NT2/D1 (cell line): ENCODE measurements at regions not wholly inside any gene's neighbourhood (a gene's known extent, or its start where the extent isn't known, plus 50 kb on each side); places are given as distances from the start of the nearest gene placed in this dataset.

Experiments used
- SUZ12 ChIP-seq: IDR thresholded peaks from 2 replicates; pipeline ENCODE4 v1.6.1; 2011; ENCODE audit not compliant: insufficient read length, insufficient read depth; ENCODE audit errors: extremely low read depth
- YY1 ChIP-seq: IDR thresholded peaks from 2 replicates; pipeline ENCODE4 v1.6.1; 2011; ENCODE audit not compliant: insufficient read length, insufficient read depth
- ZNF274 ChIP-seq: IDR thresholded peaks from 2 replicates; pipeline ENCODE4 v1.6.1; 2011; ENCODE audit warnings: mild to moderate bottlenecking, low read depth, low read length

DNA sequence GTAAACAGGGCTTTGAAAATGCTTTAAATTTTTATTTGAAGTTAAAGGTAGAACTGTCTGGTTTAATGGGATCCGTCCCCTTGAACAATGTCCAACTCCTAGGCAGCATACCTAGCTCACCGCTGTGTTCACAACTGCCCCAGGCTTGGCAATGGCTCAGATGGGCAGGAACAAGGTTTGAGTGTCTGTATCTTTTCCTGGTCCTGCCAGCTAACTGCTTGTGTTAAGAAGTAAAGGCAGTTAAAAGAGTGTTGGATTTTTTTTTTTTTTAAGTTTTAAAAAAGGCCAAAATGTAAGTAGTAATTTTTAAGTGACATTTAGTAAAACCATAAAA, 66.7 kb upstream of the FNDC3A start:
- no peak for TF ChIP-seq YY1
- TF ChIP-seq ZNF274, result no peak
- no peak for TF ChIP-seq SUZ12
